ENCODE measurements at regions not wholly inside any gene's neighbourhood (a gene's known extent, or its start where the extent isn't known, plus 50 kb on each side); places are given as distances from the start of the nearest gene placed in this dataset.
"Not testable (repeated sequence)": the region's sequence is repeated elsewhere in the genome, so short reads cannot be mapped to it uniquely, and the experiment has no call there.

DNA sequence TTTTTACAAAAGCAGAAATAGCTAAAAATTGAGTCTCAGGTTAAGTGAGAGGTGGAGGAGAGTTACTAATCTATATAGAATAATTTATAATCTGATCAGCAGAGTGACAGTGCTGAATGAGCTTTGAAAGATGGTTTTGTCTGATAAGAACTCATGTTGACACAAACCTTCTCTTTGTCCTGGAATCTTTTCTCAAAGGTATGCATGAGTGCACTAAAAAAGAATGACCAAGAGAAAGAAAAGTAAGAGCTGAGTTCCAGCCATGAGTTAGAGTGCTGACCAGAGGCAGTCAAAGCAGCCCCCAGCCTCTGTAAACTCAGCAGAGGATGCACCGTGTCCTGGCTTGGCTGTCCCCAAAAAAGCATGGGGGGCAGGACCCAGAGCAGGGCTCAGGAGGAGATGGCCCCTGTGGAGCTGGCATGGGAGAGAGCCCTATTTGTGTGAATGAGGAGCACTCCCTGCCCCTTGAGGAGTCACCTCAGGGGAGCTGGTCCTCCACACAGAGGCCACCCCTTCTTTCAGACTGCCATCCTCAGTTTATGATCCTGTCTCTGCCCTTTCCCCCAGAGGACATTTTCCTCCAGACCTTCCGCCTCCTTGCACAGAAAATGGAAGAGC lies 129.8 kb downstream of the SEC23A start:
- DNase-seq = no peak

DNA sequence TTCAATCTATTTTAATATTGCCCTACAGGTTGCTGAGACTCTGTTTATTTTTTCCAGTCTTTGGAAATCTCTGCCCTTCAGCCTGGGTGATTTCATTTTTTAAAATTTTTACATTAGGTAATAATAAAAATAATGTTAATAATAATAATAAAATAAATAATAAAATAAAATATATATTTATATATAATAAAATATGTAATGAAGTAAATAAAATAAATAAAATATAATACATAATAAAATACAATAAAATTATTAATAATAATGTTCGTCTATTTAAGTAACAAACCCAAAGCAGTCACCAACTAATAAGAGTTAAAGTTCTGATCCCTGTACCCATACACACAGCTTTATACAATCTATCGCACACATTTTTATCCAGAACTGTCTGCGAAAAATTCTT lies 130.5 kb downstream of the SEC23A start:
- DNase-seq = no peak

DNA sequence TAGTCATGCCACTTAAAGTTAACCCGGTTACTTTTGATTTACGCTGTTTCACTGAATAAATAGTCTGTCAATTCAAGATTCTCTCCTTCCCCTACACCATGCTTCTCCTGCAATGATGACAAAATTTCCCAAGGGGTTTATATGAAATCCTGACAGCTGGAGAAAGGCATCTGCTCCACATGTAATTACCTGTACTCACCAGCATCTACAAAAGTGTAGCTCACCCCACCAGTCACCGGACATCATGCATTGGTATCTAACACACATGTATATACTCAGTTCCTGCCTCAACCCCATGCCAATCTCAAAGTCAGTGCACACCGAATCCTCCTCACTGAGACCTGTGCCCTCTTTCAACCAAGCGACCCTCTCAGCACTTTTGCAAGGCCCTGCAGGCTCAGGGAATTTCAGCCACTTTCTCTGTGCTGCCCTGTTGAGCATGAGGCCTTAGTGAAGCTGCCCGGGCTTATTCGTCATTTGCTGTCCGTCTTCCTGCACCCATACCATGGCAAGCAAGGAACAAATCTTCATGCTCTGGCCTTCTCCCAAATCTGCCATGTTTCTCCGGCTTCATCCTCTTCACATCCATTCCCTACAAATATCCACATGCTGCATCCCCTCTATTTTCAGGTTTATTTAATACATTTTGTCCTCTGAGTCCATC lies 131.6 kb downstream of the SEC23A start:
- DNase-seq = no peak

GRCh38 chr14:38964630-38965029 lies 138.4 kb downstream of the SEC23A start:
- no peak for DNase-seq

DNA sequence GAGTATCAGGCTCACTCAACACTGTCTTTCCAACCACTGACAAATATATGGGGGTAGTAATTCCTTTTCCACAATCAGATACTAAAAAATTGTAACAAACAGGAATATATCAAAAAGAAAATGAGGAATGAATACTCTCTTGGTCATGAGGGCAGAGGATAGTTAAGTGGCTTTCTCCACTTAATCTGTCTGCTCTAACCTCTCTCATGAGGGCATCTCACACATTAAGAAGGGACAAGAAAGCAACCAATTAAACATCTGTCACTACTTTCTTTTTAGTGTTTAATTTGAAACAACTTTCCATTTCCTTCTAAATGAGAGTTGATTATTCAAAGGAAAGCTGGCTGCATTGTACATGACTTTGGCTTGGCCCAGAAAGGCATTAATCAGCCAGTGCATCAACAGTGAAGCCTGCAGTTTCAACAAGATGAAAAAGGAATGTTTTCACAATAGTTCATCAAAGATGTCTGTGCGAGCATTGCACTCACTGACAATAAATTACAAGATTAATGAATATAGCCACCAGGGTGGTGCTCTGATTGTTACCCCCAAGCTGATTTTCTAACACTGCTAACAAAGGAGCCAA lies 142.0 kb downstream of the SEC23A start:
- no peak for DNase-seq

DNA sequence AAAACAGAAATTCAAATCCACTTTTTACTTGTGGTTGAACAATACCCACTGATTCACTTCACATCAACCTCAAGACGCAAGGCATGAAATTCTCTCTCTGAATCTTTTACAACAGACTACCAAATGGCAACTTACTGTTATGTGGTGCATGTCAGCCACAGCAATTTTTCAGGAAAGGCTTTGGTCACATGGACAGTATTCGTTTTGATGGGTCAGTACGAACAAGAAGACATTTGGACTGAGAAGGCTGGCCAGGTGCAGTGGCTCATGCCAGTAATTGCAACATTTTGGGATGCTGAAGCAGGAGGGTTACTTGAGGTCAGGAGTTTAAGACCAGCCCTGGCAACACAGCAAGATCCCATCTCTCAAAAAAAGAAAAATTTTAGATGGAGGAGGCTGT lies 144.0 kb downstream of the SEC23A start:
- DNase-seq = no peak

DNA sequence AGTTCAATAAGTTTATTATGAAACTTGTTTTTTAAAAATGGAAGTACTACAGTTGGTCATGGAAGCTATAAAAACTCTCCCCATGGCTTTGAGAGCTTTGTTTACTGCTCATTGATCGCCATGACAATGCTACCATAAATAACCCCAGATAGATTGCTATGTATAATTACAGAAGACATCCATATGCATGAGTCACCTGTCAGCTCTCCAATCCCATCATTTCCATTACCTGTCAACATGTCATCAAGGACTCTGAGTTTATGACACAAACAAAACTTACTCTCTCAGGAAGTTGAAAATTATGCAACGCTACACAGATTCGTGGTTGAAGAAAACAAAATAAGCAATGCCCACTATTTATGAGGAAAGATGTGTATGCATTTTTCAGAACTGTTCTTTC lies 144.4 kb downstream of the SEC23A start:
- DNase-seq = no peak

DNA sequence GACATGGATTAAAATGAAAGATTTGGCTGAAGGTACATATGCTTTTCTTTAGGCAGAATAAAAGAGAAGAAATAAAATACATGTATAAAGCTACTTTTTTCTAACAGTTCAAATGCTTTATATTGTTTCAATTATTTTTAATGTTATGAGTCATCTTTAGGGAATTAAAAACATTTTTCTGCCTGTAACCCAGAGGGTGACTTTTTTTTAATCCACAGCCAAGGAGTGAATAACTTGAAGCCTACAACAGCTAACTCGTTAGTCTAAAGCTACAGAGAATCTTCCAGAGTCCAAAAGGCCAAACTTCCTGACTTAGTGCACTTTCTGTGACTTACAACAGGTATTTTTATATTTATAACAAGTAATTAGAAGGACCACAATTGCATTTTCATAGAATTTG lies 151.6 kb downstream of the SEC23A start:
- no peak for DNase-seq

DNA sequence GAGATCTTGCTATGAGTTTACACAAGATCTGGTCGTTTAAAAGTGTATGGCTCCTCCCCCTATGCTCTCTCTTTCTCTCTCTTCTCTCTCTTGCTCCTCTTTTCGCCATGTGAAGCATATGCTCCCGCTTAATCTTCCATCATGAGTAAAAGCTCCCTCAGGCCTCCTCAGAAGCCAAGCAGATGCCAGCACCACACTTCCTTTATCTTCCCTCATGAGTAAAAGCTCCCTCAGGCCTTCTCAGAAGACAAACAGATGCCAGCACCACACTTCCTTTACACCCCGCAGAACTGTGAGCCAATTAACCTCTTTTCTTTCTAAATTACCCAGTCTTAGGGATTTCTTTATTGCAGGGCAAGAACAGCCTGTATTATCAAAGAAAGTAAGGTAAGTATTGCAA lies 152.4 kb downstream of the SEC23A start:
- DNase-seq = no peak

GRCh38 chr14:38948576-38948975 lies 154.5 kb downstream of the SEC23A start:
- no peak for DNase-seq

DNA sequence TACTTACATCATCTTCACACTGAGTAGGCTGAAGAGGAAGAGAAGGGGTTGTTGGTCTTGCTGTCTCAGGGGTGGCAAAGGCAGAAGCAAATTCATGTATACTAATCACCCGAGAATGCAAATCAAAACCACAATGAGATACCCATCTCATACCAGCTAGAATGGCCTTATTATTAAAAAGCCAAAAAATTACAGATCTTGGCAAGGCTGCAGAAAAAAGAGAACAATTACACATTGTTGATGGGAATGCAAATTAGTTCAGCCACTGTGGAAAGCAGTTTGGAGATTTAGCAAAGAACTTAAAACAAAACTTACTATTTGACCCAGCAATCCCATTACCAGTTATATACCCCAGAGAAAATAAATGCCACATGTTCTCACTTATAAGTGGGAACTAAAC lies 154.9 kb downstream of the SEC23A start:
- no peak for DNase-seq

DNA sequence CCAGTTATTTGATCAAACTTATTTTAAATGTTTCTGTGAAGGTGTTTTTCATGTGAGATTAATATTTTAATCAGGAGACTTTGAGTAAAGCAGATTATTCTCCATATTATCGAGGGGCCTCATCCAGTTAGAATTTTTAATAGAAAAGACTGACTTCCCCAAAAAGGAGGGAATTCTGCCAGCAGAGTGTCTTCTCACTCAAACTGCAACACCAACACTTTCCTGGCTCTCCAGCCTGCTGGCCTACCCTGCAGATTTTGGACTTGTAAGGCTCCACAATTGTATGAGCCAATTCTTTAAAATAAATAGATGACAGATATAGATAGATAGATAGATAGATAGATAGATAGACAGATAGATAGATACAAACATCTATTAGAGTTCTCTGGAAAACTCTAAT lies 155.7 kb downstream of the SEC23A start:
- DNase-seq = no peak

DNA sequence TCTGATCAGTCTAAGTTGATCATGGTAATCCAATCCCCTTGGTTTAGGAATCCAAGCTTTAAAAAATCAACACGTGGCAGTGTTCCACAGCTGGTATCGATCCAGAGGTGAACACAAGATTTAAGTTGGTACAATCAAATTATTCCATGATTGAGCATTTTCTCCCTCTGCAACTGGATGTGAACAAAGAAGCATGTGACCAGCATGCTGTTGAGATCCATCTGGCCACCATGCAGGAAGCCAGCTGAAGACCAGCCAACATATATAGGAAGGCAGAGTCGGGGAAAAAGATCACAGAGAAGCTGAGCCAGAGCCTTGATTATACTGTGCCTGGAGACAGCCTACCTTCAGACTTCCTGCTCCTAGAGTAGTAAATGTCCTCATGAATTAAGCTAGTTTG lies 158.3 kb downstream of the SEC23A start:
- no peak for DNase-seq

- no peak for DNase-seq
Measured at GRCh38 chr14:38941488-38941887, 161.5 kb downstream of the SEC23A start.

DNA sequence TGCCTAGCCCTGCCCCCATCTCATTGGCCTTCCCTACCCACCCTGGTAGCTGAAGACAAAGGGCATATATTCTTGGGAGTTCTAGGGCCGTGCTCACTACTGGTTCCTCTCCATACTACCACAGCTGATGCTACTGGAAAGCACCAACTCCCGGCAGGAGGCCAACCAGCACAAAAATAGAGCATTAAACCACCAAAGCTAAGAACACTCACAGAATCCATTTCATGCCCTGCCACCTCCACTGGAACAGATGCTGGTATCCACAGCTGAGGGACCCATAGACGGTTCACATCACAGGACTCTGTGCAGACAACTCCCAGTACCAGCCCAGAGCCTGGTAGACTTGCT lies 170.4 kb downstream of the SEC23A start:
- not testable (repeated sequence) for DNase-seq

GRCh38 chr14:38931969-38932652 lies 170.9 kb downstream of the SEC23A start:
- DNase-seq = no peak

DNA sequence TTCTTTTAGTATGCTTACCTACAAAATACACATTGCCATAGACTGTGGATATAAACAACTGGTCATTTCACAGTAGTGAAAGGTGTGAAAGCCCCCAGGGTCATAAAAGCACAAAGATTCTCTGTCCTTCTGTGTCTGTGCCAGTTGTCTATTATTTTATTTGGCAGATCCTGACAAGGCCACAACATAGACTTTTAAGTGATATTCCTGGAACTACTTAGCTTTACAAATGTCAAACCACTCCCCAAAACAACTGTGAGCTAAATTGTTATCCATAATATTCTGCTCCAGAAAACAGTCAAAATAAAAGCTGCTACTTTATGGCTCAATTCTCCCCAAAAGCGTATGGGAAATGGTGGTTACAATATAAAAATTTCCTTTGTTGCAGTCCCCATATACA lies 172.1 kb downstream of the SEC23A start:
- DNase-seq = no peak

GRCh38 chr14:38930022-38930421 lies 173.0 kb downstream of the SEC23A start:
- DNase-seq = no peak

GRCh38 chr14:38929416-38929815 lies 173.6 kb downstream of the SEC23A start:
- DNase-seq = no peak

GRCh38 chr14:38921893-38922292 lies 181.1 kb downstream of the SEC23A start:
- not testable (repeated sequence) for DNase-seq

- DNase-seq = no peak
Measured at GRCh38 chr14:38915125-38915524, 187.9 kb downstream of the SEC23A start.

GRCh38 chr14:38910092-38910491 lies 192.9 kb downstream of the SEC23A start:
- no peak for DNase-seq

GRCh38 chr14:38904959-38905358 lies 198.1 kb downstream of the SEC23A start:
- DNase-seq = no peak

- no peak for DNase-seq
Measured at GRCh38 chr14:38901791-38902190, 201.2 kb downstream of the SEC23A start.
